K562 (cell line): ENCODE measurements at regions not wholly inside any gene's neighbourhood (a gene's known extent, or its start where the extent isn't known, plus 50 kb on each side); places are given as distances from the start of the nearest gene placed in this dataset.
A peak's percentile ranks its signal among the peaks of the same experiment; 100 is the strongest.

ENCODE experiments used
- MTA1 ChIP-seq: fragments of 450-650 bp; IDR thresholded peaks from 2 replicates; pipeline ENCODE4 v1.6.1; 2017; ENCODE audit warnings: borderline replicate concordance
- NEUROD1 ChIP-seq: fragments of 150-350 bp; IDR thresholded peaks from 2 replicates; pipeline ENCODE4 v1.6.1; 2014; ENCODE audit warnings: borderline replicate concordance, low read length, low read depth; ENCODE audit not compliant: partially characterized antibody
- NFE2 ChIP-seq: IDR thresholded peaks from 2 replicates; pipeline ENCODE4 v1.6.1; 2014; ENCODE audit warnings: antibody characterized with exemption, low read depth
- NR2C1 ChIP-seq, 2 experiments: fragments of 450-650 bp; IDR thresholded peaks; 2 replicates each; pipeline ENCODE4 v1.6.1; 2017; ENCODE audit warnings: mild to moderate bottlenecking in 2 of 2, antibody characterized with exemption in 1 of 2, inconsistent platforms in 1 of 2, missing compliant biosample characterization in 1 of 2, missing genetic modification characterization in 1 of 2
- PTRF ChIP-seq: fragments of 450-650 bp; IDR thresholded peaks from 2 replicates; pipeline ENCODE4 v1.6.1; 2016; ENCODE audit warnings: mild to moderate bottlenecking, missing genetic modification characterization, missing compliant biosample characterization
- SMAD4 ChIP-seq: fragments of 250-450 bp; sonication (Bioruptor Pico); conservative IDR thresholded peaks from 2 replicates; pipeline ENCODE4 v1.8.0; 2021; ENCODE audit warnings: inconsistent platforms, mild to moderate bottlenecking, moderate library complexity
- VEZF1 ChIP-seq: fragments of 200-800 bp; sonication (Bioruptor generic); IDR thresholded peaks from 2 replicates; pipeline ENCODE4 v1.6.1; 2017; ENCODE audit warnings: missing genetic modification characterization, missing compliant biosample characterization
- ZBTB11 ChIP-seq, 3 experiments: fragments of 200-800 bp in 1 of 3; fragments of 250-450 bp in 1 of 3; fragments of 450-650 bp in 1 of 3; sonication (Bioruptor Pico) in 1 of 3; sonication (Bioruptor generic) in 1 of 3; formaldehyde crosslinking in 1 of 3; IDR thresholded peaks; 2 replicates each; pipeline versions ENCODE4 v1.6.1 to v1.8.0; 2016 to 2022; ENCODE audit warnings: mild to moderate bottlenecking in 2 of 3, missing genetic modification characterization in 2 of 3, missing compliant biosample characterization in 1 of 3, moderate library complexity in 1 of 3
- ZBTB17 ChIP-seq: fragments of 450-650 bp; formaldehyde crosslinking; IDR thresholded peaks from 2 replicates; pipeline ENCODE4 v1.4.0; 2020; ENCODE audit warnings: mild to moderate bottlenecking
- ZNF444 ChIP-seq: fragments of 250-450 bp; sonication (Bioruptor Pico); IDR thresholded peaks from 2 replicates; pipeline ENCODE4 v1.4.0; 2020; ENCODE audit warnings: mild to moderate bottlenecking, moderate library complexity
- ZNF511 ChIP-seq: sonication (generic); formaldehyde crosslinking; IDR thresholded peaks from 2 replicates; pipeline ENCODE4 v1.8.0; 2022; ENCODE audit warnings: mild to moderate bottlenecking, missing genetic modification reagents
- TF ChIP-seq, protein P1 (sequence below), 2 experiments: fragments of 450-650 bp; formaldehyde crosslinking in 1 of 2; IDR thresholded peaks; 2 replicates each; pipeline versions ENCODE4 v1.4.0 to v1.6.1; 2014 to 2020; ENCODE audit warnings: mild to moderate bottlenecking in 2 of 2, borderline replicate concordance in 1 of 2, low read depth in 1 of 2

- TF ChIP-seq, protein P1, sequence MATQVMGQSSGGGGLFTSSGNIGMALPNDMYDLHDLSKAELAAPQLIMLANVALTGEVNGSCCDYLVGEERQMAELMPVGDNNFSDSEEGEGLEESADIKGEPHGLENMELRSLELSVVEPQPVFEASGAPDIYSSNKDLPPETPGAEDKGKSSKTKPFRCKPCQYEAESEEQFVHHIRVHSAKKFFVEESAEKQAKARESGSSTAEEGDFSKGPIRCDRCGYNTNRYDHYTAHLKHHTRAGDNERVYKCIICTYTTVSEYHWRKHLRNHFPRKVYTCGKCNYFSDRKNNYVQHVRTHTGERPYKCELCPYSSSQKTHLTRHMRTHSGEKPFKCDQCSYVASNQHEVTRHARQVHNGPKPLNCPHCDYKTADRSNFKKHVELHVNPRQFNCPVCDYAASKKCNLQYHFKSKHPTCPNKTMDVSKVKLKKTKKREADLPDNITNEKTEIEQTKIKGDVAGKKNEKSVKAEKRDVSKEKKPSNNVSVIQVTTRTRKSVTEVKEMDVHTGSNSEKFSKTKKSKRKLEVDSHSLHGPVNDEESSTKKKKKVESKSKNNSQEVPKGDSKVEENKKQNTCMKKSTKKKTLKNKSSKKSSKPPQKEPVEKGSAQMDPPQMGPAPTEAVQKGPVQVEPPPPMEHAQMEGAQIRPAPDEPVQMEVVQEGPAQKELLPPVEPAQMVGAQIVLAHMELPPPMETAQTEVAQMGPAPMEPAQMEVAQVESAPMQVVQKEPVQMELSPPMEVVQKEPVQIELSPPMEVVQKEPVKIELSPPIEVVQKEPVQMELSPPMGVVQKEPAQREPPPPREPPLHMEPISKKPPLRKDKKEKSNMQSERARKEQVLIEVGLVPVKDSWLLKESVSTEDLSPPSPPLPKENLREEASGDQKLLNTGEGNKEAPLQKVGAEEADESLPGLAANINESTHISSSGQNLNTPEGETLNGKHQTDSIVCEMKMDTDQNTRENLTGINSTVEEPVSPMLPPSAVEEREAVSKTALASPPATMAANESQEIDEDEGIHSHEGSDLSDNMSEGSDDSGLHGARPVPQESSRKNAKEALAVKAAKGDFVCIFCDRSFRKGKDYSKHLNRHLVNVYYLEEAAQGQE (IDR thresholded peaks at IDR 0.05; ENCODE audit: borderline replicate concordance), result peak; percentile 13; the same call in 1 of the 2 replicates
- TF ChIP-seq, protein P1 (CRISPR knock-in tag; IDR thresholded peaks at IDR 0.05; ENCODE audit: low read depth), result no peak
- TF ChIP-seq ZBTB17 (CRISPR knock-in tag) (0 out of 2 replicates have a peak, but pooled peaks have one; percentile 43), ZNF444 (CRISPR knock-in tag) (no peak), PTRF (no peak), NEUROD1 (peak; percentile 44), NR2C1 (IDR thresholded peaks at IDR 0.05) (peak; percentile 36; the same call in 1 of the 2 replicates), NR2C1 (tag; IDR thresholded peaks at IDR 0.05) (peak; percentile 76), VEZF1 (CRISPR knock-in tag) (peak; percentile 57; the same call in 1 of the 2 replicates), SMAD4 (CRISPR knock-in tag) (peak; percentile 76), ZNF511 (CRISPR knock-in tag) (no peak), MTA1 (peak; percentile 51; the same call in 1 of the 2 replicates), ZBTB11 (CRISPR knock-in tag; IDR thresholded peaks at IDR 0.05) (peak in 1 of 3 experiments; percentile 51; a peak in 1 of 6 replicates), NFE2 (peak; percentile 59; the same call in 1 of the 2 replicates)
Observed at GRCh38 chr1:220966881-220967611, 87.8 kb downstream of the HLX start (continued).
